NCI-H524 treated with DMSO at 0.1 percent for 48 hours (cell line): ENCODE measurements at regions not wholly inside any gene's neighbourhood (a gene's known extent, or its start where the extent isn't known, plus 50 kb on each side); places are given as distances from the start of the nearest gene placed in this dataset.

ENCODE experiments used
- DNase-seq: peaks from one replicate; lab custom pipeline; 2025; lab: John Stamatoyannopoulos, UW

DNA sequence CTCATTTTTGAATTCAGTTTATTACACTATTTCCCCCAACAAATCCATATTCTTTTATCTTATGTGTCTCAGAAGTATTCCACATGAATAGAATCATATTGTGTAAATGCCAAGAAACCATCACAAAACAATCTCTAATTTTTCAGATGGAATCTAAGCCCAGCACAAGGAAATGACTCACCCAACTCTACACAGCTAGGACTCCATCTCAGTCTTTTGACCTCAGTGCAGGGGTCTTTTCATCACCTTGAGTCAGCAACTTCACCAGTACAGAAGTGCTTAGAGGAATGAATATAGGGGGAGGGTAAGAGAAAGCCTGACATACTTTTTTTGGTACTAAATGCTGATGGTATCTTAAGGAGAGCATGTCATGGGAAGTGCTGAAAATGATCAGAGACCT is 169.3 kb upstream of the LRRN1 start:
- no peak for DNase-seq

DNA sequence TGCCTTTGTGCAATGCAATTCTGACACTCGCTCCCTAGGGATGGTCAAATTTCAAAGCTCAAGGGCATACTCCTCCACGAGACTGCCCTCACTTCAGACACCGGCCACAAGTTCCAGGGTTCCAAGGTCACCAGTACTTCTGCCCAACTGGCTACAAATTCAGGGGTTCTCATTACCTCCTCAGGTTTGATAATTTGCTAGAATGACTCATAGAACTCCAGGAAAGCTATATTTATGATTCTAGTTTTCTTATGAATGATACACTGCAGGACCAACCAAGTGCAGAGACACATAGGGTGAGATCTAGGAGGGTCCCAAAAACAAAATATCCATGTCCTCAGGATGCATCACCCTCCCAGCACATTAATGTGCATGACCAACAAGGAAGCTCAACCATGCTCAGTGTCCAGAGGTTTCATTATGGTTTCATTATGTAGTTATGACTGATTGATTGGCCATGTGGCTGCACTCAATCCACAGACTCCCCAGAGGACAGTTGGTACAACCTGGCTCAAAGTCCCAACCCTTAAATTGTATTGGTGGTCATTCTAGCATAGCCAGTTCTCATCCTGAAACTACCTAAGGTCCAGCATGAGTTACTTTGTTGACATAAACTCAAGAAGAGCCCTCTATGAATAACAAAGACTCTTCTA is 170.4 kb upstream of the LRRN1 start:
- no peak for DNase-seq

DNA sequence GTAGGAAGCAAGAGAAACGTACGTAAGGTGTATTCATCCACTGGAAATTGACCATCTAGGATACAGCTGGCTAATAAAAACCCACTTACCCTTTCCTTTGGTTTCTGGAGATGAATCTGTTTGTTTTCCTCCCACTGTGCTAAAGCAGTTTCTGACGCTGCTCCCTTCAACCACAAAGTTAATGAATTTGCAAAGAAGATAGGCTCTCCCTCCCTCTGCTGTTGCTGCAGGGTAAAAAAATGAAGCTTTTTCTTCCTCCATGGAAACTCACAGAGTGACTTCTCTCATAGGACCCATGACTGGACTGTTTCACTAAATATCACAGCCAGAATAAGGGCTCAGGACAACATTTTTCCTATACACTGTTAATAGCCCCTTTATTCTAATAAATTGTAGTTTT is 172.1 kb upstream of the LRRN1 start:
- no peak for DNase-seq

DNA sequence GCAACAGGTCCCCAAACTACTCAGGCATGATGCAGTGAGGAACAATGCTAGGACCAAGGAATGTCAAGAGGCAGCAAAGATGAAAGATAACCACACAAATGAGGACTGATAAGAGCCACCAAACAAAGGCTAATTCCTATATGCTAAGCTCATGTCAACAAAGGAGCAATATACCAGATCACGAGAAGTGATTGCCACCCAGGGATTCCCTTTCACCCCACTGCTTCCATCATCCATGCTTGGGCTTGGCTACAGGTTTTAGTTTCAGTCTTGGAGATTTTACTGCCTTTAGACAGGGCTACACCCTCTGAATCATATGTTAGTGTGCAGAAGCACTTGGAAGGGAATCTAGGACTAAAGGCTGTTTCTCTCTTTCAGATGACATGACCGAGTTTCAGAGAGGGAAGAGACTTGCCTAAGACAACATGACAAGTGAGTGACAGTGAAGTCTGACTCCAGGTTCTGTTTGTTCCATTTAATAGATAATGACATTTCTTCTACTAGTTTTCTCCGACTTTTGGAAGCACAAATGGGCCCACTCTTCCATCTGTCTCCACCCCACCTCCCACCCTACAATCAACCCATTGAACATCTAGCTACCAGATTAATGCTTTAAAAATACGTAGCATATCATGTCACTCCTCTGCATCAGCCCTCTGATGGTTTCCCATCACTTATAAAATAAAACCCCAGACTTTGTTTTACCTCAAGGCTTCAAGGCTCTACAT is 173.5 kb upstream of the LRRN1 start:
- DNase-seq: no peak

DNA sequence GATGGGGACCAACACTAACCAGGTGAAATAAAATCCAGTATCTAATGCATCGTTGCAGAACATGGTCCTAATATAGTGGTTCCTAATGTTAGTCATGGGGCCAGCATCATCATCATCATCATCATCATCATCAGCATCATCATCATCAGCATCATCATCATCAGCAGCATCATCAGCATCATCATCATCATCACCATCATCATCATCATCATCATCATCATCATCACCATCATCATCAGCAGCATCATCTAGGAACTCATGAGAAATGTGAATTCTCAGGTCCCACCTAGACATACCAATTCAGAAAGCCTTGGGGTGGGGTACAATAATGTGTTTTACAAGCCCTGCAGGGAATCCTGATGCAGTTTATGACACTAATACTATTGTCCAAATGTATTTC is 179.4 kb upstream of the LRRN1 start:
- DNase-seq: no peak

DNA sequence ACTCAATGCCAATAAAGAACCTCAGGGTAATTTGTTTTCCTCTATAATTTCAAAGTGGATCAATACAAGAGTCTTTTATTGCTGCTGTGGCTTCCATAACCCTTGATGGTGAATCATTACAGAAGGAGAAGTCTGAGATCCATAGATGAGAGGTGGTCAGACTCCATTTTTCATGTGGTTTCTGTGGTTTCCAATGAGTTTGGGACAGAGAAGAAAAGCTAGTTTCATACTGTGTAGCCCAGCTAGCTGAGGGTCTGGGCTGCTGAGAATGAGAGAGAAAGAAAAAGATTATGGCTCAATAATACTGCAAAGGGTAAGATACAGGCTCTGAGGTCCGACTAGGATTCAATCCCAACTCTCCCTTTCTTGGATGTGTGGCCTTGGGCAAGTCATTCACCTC is 180.6 kb upstream of the LRRN1 start:
- no peak for DNase-seq

DNA sequence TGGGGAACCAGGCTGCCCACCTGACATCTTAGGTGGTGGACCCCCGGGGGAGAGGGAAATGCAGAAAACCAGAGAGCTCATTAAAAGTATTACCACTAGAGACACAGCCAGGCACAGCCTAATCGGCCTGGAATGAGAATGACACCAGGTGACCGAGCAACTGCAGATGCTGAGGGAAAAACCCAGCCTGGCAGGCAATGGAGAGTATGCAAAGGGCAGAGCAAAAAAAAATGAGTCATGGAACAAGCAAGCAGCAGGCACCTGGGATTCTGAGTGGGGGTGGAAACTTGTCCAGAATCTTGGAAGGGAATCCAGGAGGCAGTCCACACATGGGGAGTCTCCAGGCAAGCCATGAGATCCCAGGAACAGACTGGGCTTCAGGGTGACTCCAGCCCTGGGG is 183.7 kb upstream of the LRRN1 start:
- no peak for DNase-seq

DNA sequence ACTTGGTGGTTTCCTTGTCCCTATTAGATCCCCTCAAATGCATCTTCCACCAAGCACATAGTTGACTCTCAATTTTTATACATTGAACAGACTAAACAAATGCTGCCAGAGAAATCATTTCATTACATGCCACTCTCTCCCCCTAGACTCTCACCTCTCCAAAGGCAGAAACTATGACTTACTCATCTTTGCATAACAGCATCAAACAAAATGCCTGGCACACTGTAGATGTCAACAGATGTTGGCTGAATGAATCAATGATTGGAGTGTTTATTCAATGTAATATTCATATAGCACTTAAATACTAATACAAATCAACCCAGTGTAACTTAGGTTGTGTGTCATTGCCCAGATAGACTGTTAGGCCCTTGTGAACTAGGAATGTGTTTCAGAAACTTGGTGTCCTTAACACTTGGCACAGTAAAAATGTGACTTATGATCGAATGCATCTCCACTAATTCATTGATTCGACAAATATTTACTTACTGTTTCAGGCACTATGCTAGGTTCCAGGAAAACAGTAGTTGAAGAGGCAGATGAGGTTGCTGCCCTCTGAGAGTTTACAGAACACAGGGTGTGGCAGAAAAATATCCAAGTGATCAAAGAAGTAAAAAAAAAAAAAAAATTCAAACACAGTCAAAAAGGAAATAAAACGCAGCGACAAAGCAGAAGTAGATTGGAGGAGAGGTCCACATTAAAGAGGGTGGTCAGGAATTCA is 188.5 kb upstream of the LRRN1 start:
- no peak for DNase-seq

DNA sequence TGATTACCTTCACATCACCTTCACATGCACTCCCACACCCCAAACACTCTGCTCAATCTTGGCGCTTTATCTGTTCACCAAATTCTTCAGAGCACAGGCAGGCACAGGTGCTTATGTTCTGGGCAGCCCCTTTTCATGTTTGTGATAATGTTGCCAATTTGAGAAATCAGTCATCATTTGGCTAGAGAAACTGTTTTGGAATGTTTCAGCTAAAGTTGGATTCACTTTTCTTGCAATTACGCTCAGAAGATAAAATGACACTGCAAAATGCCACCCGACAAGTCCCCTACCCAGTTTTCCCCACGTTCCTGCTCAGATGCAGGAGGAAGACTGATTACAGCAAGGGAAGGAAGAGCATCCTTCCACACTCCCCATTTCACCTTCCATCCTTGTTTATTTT is 192.9 kb upstream of the LRRN1 start:
- no peak for DNase-seq

DNA sequence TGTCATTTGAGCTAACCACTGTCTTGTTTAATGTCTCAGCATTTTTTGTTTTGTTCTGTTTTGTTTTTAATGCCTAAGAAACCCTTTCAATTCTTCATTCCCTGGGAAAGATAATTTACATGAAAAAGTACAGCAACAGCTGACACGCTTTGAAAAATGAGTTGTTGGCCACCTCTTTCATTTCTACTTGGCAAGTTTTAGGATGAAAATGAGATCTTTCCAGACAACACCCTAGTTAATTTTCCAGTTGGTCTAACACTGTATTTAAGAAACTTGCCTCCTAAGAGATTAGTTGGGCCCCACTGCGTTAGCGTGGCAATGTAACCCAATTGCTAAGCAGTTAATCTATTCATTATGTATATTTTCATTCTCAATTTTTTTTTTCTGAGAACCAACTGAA is 194.0 kb upstream of the LRRN1 start:
- DNase-seq: no peak

DNA sequence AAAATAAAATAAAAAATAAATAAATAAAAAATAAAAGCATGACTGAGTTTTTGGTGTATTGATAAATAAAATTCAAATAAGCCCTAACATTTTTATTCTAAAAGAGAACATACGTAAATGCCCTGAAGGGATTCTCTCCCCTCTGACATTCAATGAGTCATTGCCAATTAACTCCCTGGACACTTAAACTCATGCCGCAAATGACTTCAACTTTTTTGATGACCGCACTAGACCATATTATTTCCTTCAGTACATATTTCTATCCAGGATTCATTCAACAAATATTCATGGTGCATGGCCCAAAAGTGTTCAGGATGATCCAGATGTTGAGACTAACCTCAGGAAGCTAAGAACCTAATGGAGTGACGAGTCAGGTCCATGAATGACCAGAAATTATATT is 195.9 kb upstream of the LRRN1 start:
- no peak for DNase-seq

DNA sequence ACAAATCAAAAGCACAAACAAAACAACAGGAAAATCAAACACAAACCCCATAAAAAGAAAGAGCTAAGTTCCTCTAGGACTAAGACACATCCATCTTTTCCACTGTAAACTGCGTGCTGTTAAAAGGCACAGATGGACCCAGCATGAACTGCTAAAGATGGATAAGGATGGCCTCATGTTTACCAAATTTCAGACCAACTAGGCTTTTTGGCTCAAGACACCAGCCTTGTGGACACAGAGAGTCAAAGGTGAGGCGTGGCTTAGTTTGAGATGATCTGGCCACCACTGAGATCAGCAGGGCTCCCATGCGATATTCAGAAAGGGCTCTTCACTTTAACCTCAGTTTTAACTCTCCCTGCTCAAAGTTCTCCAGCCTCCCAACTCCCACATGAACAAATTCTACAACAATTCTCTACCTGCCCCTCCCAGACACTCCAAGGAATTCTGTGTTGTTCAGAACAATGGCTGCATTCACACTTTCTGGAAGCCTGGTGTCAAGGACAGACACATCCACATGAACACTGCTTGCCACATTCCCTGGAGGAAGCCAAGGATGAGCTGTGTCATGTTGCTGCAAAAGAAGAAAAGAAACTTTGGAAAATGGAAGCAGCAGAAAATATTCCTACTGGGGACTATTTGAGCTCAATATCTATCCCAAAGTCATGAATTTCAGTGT is 198.4 kb upstream of the LRRN1 start:
- no peak for DNase-seq

DNA sequence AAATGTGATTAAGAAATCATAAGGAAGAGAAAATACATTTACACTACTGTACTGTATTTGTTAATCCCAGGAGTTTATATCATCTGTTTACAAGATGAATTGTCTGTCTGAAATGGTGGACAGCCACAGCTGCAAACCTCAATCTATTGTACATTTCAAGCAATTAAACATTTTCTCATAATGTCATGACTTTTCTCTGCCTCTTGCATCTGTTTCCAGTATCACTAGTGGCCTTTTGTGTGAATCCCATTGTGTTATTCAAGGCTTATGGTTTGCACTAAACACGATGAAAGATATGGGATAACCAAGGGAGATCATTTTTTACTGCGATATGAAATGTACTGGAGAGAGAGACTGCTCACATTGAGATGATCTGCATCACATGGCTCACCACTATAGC is 200.2 kb upstream of the LRRN1 start:
- DNase-seq: no peak

DNA sequence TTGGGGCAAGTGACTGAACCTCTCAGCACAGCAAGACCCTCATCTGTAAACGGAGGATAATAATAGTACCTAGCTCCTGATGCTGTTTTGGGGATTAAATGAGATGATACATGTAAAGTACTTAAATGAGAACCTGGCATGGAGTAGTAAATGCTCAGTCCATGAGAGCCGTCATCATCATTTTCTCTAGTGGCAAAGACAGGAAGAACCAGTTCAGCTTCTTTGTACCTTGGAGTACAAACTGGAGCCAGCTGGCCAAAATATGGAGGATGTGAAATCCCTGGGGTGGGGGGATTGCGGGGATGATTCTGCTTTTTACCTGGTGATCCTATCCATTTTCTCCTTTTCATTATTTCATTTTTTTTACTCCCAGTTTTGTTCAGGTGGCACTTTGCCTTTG is 204.2 kb upstream of the LRRN1 start:
- no peak for DNase-seq

DNA sequence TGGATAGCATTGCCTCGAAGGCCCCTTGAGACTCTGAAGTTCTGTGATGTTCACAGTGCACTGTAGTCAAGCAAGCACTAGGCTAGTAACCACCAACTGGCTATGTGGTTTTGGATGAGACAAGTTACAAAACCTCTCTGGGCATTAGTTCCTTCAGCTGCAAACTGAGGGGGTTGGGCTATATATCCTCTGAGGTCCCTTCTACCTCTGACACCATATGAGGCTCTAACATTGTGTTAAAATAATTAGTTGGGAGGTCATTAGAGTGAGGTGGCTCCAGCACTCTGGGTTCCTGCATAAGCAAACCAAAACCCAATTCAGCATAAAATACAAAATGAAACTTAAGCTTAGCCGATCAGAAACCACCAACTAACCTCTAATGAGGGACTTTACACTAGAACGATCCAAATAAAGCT is 209.5 kb upstream of the LRRN1 start:
- no peak for DNase-seq

DNA sequence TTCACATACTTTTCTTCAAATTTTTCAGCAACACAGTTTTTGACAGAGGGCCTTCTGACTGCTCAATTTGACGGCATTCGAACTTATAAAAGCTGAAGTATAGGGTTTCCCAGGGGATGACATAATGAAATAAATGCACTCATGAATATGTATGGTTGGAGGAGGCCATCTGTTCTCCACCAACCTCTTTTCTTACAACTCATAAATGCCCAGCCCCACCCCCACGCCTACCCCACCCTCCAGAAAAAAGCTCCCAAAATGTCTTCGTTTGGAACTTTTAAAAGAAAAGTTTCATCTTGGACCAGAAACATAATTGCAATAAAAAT is 211.6 kb upstream of the LRRN1 start:
- DNase-seq: peak; percentile 75

DNA sequence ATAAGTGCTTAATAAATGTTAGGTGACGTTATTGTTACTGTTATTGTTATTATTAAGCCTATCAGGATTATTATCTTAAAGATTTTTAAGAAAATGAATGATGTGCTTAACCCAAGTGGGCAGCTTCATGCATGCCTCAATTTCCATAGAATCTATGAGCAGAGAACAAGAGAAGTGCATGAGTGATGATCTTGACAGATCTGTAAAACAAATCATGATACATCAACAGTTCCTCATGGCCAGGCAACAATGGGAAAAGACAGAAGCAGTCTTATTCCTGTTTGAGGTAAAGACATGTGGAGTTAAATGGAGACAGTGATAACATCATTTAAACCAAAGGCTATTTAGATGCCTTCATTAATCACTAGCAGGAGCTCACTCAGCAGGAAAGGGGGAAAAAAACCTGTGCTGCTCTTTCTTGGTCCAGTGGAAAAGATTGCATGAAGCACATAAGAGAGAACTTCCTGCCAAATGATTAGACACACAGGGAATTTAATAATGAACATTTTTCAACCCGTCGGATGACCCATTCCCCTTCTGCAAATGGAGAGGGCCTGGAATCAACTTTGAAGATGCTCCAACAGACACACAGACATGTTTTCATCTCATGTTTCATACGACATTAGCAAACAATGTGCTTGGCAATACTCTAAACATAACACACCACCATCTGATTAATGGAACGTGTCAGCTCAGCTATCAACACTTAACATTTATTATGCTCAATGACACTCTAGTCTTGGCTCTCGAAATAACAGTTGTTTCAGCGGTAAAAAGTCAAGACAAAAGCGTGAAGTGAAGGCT is 212.2 kb upstream of the LRRN1 start:
- DNase-seq: no peak

DNA sequence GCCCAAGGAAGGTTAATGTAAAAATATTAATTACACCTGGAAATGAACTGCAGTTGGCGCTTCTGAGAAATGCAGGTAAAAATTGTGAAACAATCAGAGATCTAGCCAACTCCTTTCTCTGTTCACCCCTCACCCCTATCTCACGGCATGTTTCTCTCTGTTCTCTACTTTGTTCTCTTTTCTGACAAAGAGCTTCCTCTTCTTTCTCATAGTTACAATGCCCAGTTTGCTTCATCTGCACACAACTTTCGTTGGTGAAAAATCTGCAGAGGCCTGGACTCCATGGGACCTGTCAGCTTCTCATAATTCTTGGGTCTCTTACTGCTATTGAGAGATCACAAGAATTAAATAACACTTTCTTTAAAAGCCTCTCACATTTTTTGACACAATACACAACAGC is 212.9 kb upstream of the LRRN1 start:
- DNase-seq: no peak

DNA sequence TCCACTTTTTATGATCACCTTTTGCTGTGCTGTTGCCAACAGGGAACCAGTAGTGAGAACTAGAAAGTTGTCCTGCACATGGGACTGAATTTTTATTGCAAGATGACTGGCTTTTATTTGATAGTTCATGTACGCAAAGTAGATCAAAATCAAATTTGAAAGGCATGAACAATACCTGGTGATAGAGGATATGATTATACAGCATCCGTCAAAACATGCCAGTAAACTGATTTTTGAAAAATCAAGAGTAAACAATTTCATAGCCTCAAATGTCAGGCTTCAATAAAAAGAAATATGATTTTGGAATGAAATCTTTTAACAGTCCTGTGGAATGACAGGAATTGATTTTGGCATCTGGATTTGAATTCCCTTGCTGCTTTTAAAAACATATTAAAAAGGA is 219.6 kb upstream of the LRRN1 start:
- DNase-seq: no peak

DNA sequence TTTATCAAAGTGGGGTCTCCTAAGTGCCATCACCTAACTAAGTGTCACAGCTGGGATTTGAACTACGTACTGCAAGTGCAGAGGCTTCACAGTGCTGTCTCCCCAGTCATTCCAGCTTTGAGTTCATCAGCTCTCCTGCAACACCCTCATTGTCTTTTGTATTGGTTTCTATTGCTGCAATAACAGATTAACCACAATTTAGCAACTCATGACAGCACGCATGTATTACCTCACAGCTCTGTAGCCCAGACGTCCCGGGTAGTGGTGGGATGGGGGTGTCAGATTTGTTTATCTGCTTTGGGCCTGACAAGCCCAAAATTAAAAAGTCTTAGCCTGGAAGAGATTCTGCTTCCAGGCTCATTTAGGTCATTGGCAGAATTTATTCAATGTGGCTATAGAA is 220.5 kb upstream of the LRRN1 start:
- DNase-seq: no peak

DNA sequence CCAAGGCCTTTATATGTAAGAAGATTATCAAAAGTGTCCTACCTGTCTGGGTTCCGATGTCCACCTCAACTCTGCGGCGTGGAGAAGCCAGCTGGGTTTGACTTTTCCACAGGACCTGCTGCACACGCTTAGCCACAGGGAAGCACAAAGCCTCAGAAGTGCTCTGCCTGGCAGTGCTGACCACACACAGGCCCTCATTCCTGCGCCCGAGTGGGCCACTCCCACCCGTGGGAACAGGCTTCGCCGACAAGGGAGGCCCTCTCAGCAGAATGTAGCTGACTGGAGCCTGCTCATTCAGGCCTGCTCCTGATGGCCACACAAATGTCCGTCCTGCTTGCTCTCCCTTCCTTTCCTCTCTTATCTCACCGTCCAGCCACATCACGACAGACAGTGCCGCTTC is 221.4 kb upstream of the LRRN1 start:
- DNase-seq: no peak

DNA sequence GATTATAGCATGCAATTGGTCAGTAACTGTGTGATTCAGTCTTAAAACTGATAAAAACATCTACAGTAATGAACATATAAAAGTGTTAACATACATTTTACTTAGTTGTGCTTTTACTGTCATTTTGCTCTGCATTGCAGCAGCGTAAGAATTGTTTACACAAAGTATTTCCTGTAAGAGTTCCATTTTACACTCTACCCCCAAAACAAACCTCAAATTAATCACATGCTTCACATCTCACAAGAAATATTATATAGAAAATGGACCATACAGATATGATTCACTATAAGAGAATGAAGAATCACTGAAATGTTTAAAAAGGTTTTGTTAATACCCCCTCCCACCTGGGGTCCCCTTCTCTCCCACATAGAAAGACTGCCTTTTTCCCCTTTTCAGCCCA is 225.9 kb upstream of the LRRN1 start:
- no peak for DNase-seq
